ENCODE measurements at regions not wholly inside any gene's neighbourhood (a gene's known extent, or its start where the extent isn't known, plus 50 kb on each side); places are given as distances from the start of the nearest gene placed in this dataset.

DNA sequence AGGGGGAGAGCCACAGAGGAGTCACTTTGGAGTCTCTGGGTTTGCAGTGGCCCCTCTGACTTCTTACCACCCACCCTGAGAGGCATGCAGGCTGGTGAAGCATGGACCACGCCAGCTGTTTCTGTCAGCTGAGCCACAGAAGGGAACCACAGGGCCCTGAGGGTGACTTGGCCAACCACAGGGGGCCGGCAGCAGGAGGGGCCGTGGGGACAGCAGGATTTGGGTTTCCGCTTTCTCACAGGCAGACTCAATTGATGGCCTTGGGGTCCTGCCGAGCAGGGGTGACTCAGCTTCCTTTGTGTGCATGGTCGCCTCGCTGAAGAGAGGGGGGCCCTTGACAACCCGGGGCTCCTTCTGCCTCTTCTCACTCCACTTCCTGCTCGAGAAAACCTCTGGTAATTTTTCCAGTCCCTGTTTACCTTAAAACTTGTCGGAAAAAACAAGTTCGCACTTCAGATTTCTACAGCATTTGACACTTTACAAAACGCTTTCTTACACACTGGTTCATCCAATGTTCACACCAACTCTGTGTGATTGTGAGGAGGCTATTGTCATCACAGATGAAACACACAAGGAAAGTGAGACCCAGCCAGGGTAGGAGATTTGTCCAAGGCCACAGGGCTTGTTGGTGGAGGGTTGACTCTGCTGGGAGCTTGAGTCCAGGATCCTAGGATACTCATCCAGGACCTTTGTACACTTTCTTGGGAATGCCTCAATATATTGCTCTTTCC lies 311.2 kb downstream of the LPIN1 start:
- peaks cover 0 to 5% (median 0%) of the 10 kb centered on the region in 4 donors for H3K4me1 ChIP-seq
- peak; percentile 65 for DNase-seq
- 31 to 61% methylated on average over 12 of the region's 12 CpGs for WGBS, 2 donors

DNA sequence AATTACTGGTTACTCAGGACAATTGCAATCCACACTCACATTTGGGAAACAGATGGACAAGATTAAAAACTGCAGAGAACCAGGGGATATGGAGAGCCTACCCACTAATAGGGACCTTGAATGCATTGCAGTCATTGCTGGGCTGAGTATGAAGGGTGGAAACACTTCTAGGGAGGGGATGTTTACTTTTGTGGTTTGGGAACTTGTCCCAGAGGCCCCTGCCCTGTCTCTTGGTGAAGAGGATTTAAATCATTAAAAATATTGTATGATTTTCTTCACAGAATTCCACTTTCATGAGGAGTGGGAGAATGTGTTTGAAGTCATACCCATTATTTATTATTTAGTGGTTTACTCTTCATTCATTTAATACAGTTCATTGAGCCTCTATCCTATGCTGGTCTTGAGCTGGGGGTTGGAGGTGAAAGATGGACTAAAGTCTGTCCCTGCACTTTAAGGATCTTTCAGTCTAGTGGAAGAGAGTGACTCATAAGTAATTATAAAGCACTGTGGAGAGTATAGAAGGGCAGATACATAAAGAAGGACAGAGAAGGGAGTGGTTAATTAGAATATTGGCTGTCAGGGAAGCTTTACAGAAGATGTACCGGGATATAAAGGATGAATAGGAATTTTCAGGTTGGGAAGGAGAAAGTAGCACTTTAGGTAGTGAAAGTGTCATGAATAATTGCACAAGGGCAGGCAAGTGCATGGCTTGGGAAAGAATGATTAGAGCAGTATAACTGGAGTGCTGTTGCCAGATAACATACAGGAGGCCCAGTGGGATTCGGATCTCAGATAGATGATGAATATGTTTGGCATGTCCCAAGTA lies 313.4 kb downstream of the LPIN1 start:
- H3K9me3 ChIP-seq = no peaks in the 10 kb centered on the region
- H3K36me3 ChIP-seq = no peaks in the 10 kb centered on the region
- H3K4me3 ChIP-seq = no peak overlapping the region
- no peak for DNase-seq
- no peak overlapping the region for H3K27ac ChIP-seq
- peaks cover 0 to 5% (median 0%) of the 10 kb centered on the region in 4 donors for H3K4me1 ChIP-seq
- TF ChIP-seq EP300 (IDR thresholded peaks at IDR 0.05) = no peak
- TF ChIP-seq POLR2AphosphoS5 (IDR thresholded peaks at IDR 0.05) = no peak
- TF ChIP-seq, protein P1, sequence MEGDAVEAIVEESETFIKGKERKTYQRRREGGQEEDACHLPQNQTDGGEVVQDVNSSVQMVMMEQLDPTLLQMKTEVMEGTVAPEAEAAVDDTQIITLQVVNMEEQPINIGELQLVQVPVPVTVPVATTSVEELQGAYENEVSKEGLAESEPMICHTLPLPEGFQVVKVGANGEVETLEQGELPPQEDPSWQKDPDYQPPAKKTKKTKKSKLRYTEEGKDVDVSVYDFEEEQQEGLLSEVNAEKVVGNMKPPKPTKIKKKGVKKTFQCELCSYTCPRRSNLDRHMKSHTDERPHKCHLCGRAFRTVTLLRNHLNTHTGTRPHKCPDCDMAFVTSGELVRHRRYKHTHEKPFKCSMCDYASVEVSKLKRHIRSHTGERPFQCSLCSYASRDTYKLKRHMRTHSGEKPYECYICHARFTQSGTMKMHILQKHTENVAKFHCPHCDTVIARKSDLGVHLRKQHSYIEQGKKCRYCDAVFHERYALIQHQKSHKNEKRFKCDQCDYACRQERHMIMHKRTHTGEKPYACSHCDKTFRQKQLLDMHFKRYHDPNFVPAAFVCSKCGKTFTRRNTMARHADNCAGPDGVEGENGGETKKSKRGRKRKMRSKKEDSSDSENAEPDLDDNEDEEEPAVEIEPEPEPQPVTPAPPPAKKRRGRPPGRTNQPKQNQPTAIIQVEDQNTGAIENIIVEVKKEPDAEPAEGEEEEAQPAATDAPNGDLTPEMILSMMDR (IDR thresholded peaks at IDR 0.05) = no peak
- TF ChIP-seq POLR2A (IDR thresholded peaks at IDR 0.05) = no peak
- H3K27me3 ChIP-seq = no peaks in the 10 kb centered on the region
- intact Hi-C loops (cut with DNase I) = no loop called here
- 60 to 80% methylated on average over 2 of the region's 2 CpGs for WGBS, 2 donors

More for the DNA sequence above, 311.2 kb downstream of the LPIN1 start:
- intact Hi-C loops (cut with DNase I) = no loop called here
- H3K27me3 ChIP-seq = no peaks in the 10 kb centered on the region
- no peak overlapping the region for H3K27ac ChIP-seq
- H3K36me3 ChIP-seq = no peaks in the 10 kb centered on the region
- no peaks in the 10 kb centered on the region for H3K9me3 ChIP-seq
- H3K4me3 ChIP-seq = no peak overlapping the region
- TF ChIP-seq POLR2AphosphoS5 (IDR thresholded peaks at IDR 0.05) (no peak), EP300 (IDR thresholded peaks at IDR 0.05) (no peak)
- TF ChIP-seq, protein P1 (IDR thresholded peaks at IDR 0.05) = no peak

DNA sequence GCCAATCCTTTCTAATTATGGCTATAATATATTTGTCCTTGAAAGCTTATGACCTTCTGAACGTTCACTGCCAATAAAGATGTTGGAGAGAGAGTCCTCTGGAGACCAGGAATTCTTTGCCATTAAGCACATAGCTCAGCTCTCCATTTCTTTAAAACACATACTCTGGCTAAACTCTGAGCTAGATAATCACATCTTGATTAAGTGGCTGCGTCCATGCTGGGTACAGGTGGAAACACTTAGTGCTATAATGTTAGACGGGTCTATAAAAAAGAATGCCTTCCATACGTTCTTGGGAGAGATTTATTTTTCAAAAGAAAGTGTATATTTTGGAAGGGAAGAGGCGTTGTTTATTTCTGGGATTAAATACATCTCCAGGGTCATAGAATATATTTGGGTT lies 314.5 kb downstream of the LPIN1 start:
- Histone ChIP-seq H3K4me1 (peaks cover 0 to 5% (median 0%) of the 10 kb centered on the region in 4 donors), H3K36me3 (no peaks in the 10 kb centered on the region), H3K4me3 (no peak overlapping the region), H3K9me3 (no peaks in the 10 kb centered on the region), H3K27ac (no peak overlapping the region), H3K27me3 (no peaks in the 10 kb centered on the region)
- no peak for DNase-seq
- TF ChIP-seq, protein P1 (IDR thresholded peaks at IDR 0.05) = no peak
- no peak for TF ChIP-seq POLR2AphosphoS5 (IDR thresholded peaks at IDR 0.05)
- TF ChIP-seq POLR2A (IDR thresholded peaks at IDR 0.05) = no peak
- no peak for TF ChIP-seq EP300 (IDR thresholded peaks at IDR 0.05)
- 60 to 71% methylated on average over 5 of the region's 5 CpGs for WGBS, 2 donors
- intact Hi-C loops (cut with DNase I) = no loop called here

DNA sequence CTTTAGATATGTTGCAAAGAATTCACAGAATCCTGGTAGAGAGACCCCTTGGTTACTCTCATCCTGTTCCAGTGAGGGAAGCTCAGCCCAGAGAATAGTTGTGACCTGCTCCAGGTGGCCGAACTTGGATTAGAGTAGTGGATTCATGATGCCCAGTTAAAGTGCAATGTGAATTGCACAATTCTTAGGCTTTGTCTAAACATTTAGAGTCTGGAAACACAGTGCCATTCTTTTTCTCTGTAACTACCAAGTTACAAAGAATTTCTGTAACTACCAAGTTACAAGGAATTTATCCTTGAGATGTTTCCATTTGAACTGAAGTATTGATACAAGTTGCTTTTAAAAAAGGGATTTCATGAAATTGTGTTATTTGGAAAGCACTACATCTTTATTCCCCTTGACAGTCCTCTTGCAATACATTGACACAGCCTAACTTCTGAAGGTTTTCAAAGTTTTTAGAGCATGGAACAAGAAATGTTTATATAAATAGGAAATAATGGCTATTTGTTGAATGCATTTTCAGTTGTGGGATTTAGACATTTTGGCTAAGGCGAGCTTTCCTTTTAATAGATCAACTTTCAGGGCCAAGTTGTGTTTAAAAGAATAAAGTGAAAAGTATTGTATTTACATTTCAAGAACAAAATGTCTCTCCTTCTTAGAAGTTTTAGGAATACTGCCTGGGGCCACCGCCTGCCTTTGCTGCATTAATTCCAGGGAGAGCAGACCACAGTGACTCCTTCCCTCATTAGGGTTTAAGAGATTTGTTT lies 315.0 kb downstream of the LPIN1 start:
- H3K4me3 ChIP-seq = no peak overlapping the region
- no peaks in the 10 kb centered on the region for H3K9me3 ChIP-seq
- H3K36me3 ChIP-seq = no peaks in the 10 kb centered on the region
- WGBS, 2 donors = 68 to 80% methylated on average over 3 of the region's 3 CpGs
- DNase-seq = no peak
- no peaks in the 10 kb centered on the region for H3K27me3 ChIP-seq
- intact Hi-C loops (cut with DNase I) = no loop called here
- H3K4me1 ChIP-seq = peaks cover 0 to 5% (median 0%) of the 10 kb centered on the region in 4 donors
- TF ChIP-seq POLR2AphosphoS5 (IDR thresholded peaks at IDR 0.05) (no peak), POLR2A (IDR thresholded peaks at IDR 0.05) (no peak), EP300 (IDR thresholded peaks at IDR 0.05) (no peak)
- TF ChIP-seq, protein P1 (IDR thresholded peaks at IDR 0.05) = no peak
- no peak overlapping the region for H3K27ac ChIP-seq
